CD1c-positive myeloid dendritic cell (primary cell): ENCODE measurements at regions not wholly inside any gene's neighbourhood (a gene's known extent, or its start where the extent isn't known, plus 50 kb on each side); places are given as distances from the start of the nearest gene placed in this dataset.

ENCODE experiments used
- DNase-seq: peaks from one replicate; pipeline ENCODE4 v3.0.0-alpha.2; 2016; ENCODE audit errors: extremely low spot score

GRCh38 chr2:221276601-221277000, 295.5 kb downstream of the EPHA4 start:
- DNase-seq, result no peak

DNA sequence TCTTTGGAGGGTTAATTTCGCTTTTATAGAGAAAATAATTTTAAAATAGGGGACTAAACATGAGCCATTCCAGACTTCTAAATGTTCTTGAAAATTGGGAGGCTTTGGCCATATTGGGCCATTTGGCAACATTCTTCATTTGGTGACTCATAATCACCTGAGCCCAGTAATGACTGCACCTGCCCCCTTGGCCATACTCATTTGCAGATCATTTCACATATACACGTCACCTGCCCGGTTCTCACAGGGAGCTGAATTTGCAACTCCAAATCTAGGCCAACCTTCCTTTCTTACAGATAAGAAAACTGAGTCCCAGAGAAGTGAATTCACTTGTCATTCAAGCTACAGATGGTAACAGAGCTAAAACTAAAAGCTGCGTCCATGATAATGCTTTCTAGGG, 289.7 kb downstream of the EPHA4 start:
- no peak for DNase-seq

DNA sequence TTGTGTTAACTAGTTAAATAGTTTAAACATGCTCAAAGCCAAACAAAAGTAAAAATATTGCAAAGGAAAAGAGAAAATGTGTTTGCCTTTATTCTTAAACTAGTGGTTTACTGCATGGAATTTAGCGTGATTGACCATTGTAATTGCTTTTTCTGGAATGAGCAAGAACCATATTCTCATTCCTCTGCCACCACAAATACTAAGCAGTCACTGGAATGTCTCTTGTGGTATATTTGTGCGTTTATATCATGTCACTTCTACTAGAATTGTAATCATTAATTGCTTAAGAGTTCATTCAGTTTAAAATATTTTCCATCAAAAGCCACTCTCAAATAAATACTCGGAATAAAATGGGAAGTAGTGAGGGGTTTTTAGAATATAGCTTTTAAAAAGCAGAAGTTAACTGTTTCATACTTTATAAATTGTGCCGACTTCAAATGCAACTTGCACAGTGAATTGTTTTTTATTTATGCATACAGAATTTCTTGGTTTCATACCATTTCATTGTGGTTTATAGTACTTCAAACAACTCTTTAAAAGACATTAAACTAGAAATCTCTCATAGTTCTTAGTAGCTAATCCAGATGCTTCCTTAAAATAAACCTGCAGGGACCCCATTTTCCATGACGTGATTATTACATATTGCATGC, 288.1 kb downstream of the EPHA4 start:
- DNase-seq, result peak; percentile 19

GRCh38 chr2:221285148-221285547, 287.0 kb downstream of the EPHA4 start:
- DNase-seq, result no peak

- DNase-seq, result no peak
Observed at GRCh38 chr2:221286406-221286805, 285.7 kb downstream of the EPHA4 start.

- DNase-seq, result no peak
Observed at GRCh38 chr2:221289389-221289788, 282.7 kb downstream of the EPHA4 start.

DNA sequence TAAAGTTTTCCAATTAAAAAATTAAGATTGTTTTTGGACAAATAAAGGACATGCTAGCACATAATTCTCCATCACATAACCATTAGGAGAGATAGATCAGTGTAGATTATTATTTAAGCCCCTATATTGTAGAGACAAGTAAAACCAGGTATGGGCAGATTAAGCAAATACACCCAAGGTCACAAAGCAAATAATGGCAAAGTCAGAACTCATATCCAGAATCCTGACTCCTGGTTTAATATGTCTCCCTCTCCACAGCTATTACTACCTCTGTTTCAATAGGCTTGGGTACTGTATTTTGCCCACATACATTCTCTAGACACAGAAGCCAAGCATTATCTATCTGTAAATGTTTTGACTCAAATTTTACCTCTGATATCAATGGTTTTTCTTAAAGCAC, 282.3 kb downstream of the EPHA4 start:
- no peak for DNase-seq

DNA sequence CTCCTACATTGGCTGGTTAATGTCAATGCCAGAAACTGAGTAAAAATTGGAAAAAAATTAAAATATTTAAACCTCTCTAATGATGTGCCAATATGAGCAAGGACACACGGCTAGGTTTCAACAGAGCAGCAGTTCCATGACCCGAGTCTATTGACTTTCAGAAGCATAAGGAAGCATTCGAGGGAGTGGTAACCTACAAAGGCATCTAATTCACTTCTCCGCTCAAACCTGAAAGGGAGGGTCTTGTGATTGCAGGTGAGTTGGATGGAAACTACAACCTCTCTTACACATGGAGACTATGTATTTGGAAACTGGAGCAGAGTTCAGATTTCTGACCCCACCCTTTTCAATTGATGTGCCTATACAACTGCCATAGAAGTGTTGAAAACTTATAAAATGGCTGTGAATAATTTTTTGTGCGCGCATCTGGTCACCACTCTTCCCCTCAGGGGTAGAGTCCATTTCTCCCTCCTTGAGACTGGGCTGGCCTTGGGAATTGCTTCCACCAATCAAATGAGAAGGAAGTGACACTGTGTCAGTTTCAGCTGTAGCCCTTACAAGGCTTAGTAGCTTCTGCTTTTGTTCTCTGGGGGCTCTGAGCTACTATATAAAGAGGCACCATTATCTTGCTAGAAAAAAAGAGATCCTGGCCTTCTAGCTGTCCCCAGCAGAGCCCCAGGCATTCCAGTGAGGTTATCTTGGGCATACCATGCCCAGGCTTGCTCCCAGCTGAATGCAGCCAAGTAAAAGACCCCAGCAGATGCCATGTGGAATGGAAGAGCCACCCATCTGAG, 278.0 kb downstream of the EPHA4 start:
- DNase-seq, result no peak

GRCh38 chr2:221304916-221305315, 267.2 kb downstream of the EPHA4 start:
- DNase-seq, result no peak

DNA sequence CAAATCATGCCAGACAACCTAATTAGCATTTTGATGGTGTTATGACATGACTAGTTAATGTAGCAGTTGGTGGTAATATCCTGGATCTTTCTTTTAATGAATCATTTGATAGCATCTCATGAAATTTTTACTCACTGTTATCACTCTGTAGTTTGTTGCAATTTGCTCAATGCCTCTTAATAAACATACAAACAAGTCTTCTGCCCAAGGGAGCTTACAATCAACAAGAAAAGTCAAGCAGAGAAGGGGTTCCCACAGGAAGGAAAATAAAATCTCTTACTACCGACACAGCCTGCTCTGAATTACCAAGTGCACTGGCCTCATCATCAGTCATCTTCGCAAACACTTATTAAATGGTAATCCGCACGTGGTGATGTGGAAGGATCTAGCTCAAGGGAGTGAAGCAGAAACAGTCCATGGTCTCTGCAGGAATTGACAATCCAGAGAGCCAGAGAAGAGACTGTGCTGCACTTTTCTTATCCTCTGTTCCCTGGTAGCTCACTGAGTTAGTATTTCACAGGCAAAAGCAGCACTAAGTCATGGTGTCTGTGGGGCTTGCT, 263.5 kb downstream of the EPHA4 start:
- DNase-seq, result no peak

- no peak for DNase-seq
Observed at GRCh38 chr2:221309892-221310583, 262.1 kb downstream of the EPHA4 start.

- no peak for DNase-seq
Observed at GRCh38 chr2:221310730-221311129, 261.4 kb downstream of the EPHA4 start.

DNA sequence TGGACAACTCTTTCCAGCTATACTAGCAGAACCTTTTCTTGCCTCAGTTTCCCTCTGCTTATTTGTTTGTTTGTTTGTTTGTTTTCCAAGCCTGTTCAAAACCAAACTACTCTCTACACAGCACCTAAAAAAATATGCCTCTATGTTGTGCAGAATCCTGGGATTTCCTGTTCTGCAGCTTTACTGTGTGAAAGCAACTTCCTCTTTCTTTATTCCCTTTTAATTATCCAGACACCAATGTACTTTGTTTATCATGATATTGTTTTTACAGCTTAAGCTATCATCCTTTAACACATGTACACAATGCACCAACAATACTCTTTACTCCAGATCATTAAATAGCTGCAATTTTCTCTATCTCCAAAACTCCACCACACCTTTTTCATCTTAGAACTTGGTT, 259.5 kb downstream of the EPHA4 start:
- no peak for DNase-seq

DNA sequence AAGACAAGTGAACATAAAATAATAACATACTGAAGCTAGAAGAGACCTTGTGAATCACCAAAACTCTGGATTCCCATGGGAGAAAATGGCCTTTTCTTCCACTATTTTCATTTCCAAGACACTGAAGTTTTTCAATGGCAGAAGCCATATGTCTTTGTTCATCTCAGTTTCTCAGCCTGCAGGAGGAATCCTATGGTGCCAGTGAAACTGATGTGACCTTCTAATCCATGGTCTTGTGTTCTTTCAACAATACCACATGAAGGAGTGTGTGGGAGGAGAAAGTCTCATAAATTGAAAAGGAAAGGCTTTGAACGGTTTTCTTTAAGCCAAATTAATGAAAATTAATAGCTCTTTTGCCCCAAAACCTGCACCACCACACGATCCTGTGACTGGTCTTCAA, 257.3 kb downstream of the EPHA4 start:
- DNase-seq, result no peak

GRCh38 chr2:221318376-221319130, 253.6 kb downstream of the EPHA4 start:
- no peak for DNase-seq

GRCh38 chr2:221322741-221323140, 249.4 kb downstream of the EPHA4 start:
- no peak for DNase-seq

- DNase-seq, result no peak
Observed at GRCh38 chr2:221323513-221323912, 248.6 kb downstream of the EPHA4 start.

GRCh38 chr2:221330436-221330835, 241.7 kb downstream of the EPHA4 start:
- DNase-seq, result no peak

DNA sequence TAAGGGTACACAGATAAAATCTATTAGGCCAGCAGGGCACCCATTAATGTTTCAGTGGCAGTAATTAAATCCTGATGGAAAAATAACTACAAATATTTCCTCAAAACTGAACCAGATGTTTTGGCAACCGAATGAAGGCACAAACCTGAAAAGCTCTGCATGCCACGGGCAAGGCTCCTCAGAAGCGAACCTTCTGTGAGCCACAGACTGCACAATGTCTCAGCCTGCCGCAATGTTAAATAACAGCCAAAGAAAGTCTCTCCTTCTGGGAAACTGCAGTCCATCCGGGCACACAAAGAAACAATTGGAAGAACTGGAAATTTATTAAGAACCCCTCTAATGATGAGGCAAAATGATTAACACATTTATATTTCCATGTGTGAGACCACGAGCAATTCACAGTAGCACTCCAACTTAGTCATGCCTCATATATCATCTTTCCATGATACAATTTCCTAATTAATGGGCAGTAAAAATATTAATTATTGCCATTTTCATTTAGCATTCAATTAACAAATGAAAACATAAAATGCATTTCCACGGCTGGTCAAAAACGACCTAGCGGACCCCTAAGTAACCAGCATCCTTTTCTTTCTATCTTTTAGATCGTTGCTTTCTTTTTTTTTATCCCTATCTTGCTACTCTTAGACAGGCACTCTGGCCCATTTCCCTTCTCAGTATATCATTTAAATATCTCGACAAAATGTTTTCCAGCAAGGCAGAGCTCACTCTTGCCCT, 237.5 kb downstream of the EPHA4 start:
- DNase-seq, result no peak

GRCh38 chr2:221335219-221335752, 236.8 kb downstream of the EPHA4 start:
- DNase-seq, result no peak

GRCh38 chr2:221336967-221337366, 235.1 kb downstream of the EPHA4 start:
- no peak for DNase-seq
